ENCODE measurements at regions not wholly inside any gene's neighbourhood (a gene's known extent, or its start where the extent isn't known, plus 50 kb on each side); places are given as distances from the start of the nearest gene placed in this dataset.

- Mint-ChIP-seq H3K36me3 (no peaks in the 10 kb centered on the region), H3K4me3 (no peak overlapping the region), H3K27ac (no peak overlapping the region), H3K27me3 (peaks cover 2% of the 10 kb centered on the region), H3K9me3 (ENCODE audit: low read depth) (no peaks in the 10 kb centered on the region), H3K4me1 (ENCODE audit: low read depth) (no peaks in the 10 kb centered on the region)
Measured at GRCh38 chr7:148472406-148472805, 118.2 kb upstream of the C7orf33 start.

- H3K4me1 Mint-ChIP-seq (ENCODE audit: low read depth) = no peaks in the 10 kb centered on the region
- H3K9me3 Mint-ChIP-seq (ENCODE audit: low read depth) = no peaks in the 10 kb centered on the region
- H3K4me3 Mint-ChIP-seq = no peak overlapping the region
- H3K36me3 Mint-ChIP-seq = no peaks in the 10 kb centered on the region
- H3K27me3 Mint-ChIP-seq = peaks cover 2% of the 10 kb centered on the region
- H3K27ac Mint-ChIP-seq = no peak overlapping the region
Measured at GRCh38 chr7:148473703-148474480, 116.7 kb upstream of the C7orf33 start.

- peaks cover 2% of the 10 kb centered on the region for H3K27me3 Mint-ChIP-seq
- H3K36me3 Mint-ChIP-seq = no peaks in the 10 kb centered on the region
- no peak overlapping the region for H3K27ac Mint-ChIP-seq
- H3K9me3 Mint-ChIP-seq (ENCODE audit: low read depth) = no peaks in the 10 kb centered on the region
- H3K4me1 Mint-ChIP-seq (ENCODE audit: low read depth) = no peaks in the 10 kb centered on the region
- H3K4me3 Mint-ChIP-seq = no peak overlapping the region
Measured at GRCh38 chr7:148474481-148475025, 116.0 kb upstream of the C7orf33 start.

GRCh38 chr7:148478551-148478950, 112.0 kb upstream of the C7orf33 start:
- no peak overlapping the region for H3K27ac Mint-ChIP-seq

GRCh38 chr7:148480479-148481146, 110.0 kb upstream of the C7orf33 start:
- Mint-ChIP-seq H3K9me3 (ENCODE audit: low read depth) (no peaks in the 10 kb centered on the region), H3K36me3 (no peaks in the 10 kb centered on the region), H3K4me3 (no peak overlapping the region), H3K27me3 (no peaks in the 10 kb centered on the region), H3K4me1 (ENCODE audit: low read depth) (no peaks in the 10 kb centered on the region), H3K27ac (no peak overlapping the region)

More at GRCh38 chr7:148478551-148478950, 112.0 kb upstream of the C7orf33 start:
- Mint-ChIP-seq H3K4me1 (ENCODE audit: low read depth) (no peaks in the 10 kb centered on the region), H3K9me3 (ENCODE audit: low read depth) (no peaks in the 10 kb centered on the region), H3K36me3 (no peaks in the 10 kb centered on the region), H3K27me3 (no peaks in the 10 kb centered on the region), H3K4me3 (no peak overlapping the region)

GRCh38 chr7:148481147-148481526, 109.4 kb upstream of the C7orf33 start:
- Mint-ChIP-seq H3K4me3 (no peak overlapping the region), H3K9me3 (ENCODE audit: low read depth) (no peaks in the 10 kb centered on the region), H3K27me3 (no peaks in the 10 kb centered on the region), H3K4me1 (ENCODE audit: low read depth) (no peaks in the 10 kb centered on the region), H3K27ac (no peak overlapping the region), H3K36me3 (no peaks in the 10 kb centered on the region)

- Mint-ChIP-seq H3K36me3 (no peaks in the 10 kb centered on the region), H3K27me3 (no peaks in the 10 kb centered on the region), H3K9me3 (ENCODE audit: low read depth) (no peaks in the 10 kb centered on the region), H3K4me1 (ENCODE audit: low read depth) (no peaks in the 10 kb centered on the region), H3K4me3 (no peak overlapping the region), H3K27ac (no peak overlapping the region)
Measured at GRCh38 chr7:148481971-148482626, 108.5 kb upstream of the C7orf33 start.

GRCh38 chr7:148483515-148484308, 106.9 kb upstream of the C7orf33 start:
- no peaks in the 10 kb centered on the region for H3K27me3 Mint-ChIP-seq
- no peak overlapping the region for H3K27ac Mint-ChIP-seq
- H3K36me3 Mint-ChIP-seq = no peaks in the 10 kb centered on the region
- H3K9me3 Mint-ChIP-seq (ENCODE audit: low read depth) = no peaks in the 10 kb centered on the region
- H3K4me3 Mint-ChIP-seq = no peak overlapping the region
- no peaks in the 10 kb centered on the region for H3K4me1 Mint-ChIP-seq (ENCODE audit: low read depth)

- Mint-ChIP-seq H3K27ac (no peak overlapping the region), H3K4me1 (ENCODE audit: low read depth) (no peaks in the 10 kb centered on the region), H3K4me3 (no peak overlapping the region), H3K36me3 (no peaks in the 10 kb centered on the region), H3K27me3 (no peaks in the 10 kb centered on the region), H3K9me3 (ENCODE audit: low read depth) (no peaks in the 10 kb centered on the region)
Measured at GRCh38 chr7:148484486-148484885, 106.1 kb upstream of the C7orf33 start.

GRCh38 chr7:148485618-148486017, 104.9 kb upstream of the C7orf33 start:
- H3K27me3 Mint-ChIP-seq = no peaks in the 10 kb centered on the region
- no peaks in the 10 kb centered on the region for H3K9me3 Mint-ChIP-seq (ENCODE audit: low read depth)
- no peak overlapping the region for H3K27ac Mint-ChIP-seq
- H3K4me3 Mint-ChIP-seq = no peak overlapping the region
- no peaks in the 10 kb centered on the region for H3K36me3 Mint-ChIP-seq
- no peaks in the 10 kb centered on the region for H3K4me1 Mint-ChIP-seq (ENCODE audit: low read depth)

- Mint-ChIP-seq H3K9me3 (ENCODE audit: low read depth) (no peaks in the 10 kb centered on the region), H3K36me3 (no peaks in the 10 kb centered on the region), H3K4me1 (ENCODE audit: low read depth) (no peaks in the 10 kb centered on the region), H3K27me3 (peaks cover 3% of the 10 kb centered on the region), H3K4me3 (no peak overlapping the region), H3K27ac (no peak overlapping the region)
Measured at GRCh38 chr7:148486937-148487336, 103.6 kb upstream of the C7orf33 start.

GRCh38 chr7:148487912-148488311, 102.7 kb upstream of the C7orf33 start:
- H3K27ac Mint-ChIP-seq = no peak overlapping the region
- no peaks in the 10 kb centered on the region for H3K4me1 Mint-ChIP-seq (ENCODE audit: low read depth)
- H3K27me3 Mint-ChIP-seq = peaks cover 7% of the 10 kb centered on the region
- H3K4me3 Mint-ChIP-seq = no peak overlapping the region
- no peaks in the 10 kb centered on the region for H3K36me3 Mint-ChIP-seq
- no peaks in the 10 kb centered on the region for H3K9me3 Mint-ChIP-seq (ENCODE audit: low read depth)

GRCh38 chr7:148489678-148490077, 100.9 kb upstream of the C7orf33 start:
- H3K4me1 Mint-ChIP-seq (ENCODE audit: low read depth) = no peaks in the 10 kb centered on the region
- no peak overlapping the region for H3K27ac Mint-ChIP-seq
- no peaks in the 10 kb centered on the region for H3K9me3 Mint-ChIP-seq (ENCODE audit: low read depth)
- H3K27me3 Mint-ChIP-seq = peaks cover 11% of the 10 kb centered on the region
- no peaks in the 10 kb centered on the region for H3K36me3 Mint-ChIP-seq
- no peak overlapping the region for H3K4me3 Mint-ChIP-seq

- Mint-ChIP-seq H3K4me1 (ENCODE audit: low read depth) (no peaks in the 10 kb centered on the region), H3K27ac (no peak overlapping the region), H3K4me3 (no peak overlapping the region), H3K9me3 (ENCODE audit: low read depth) (no peaks in the 10 kb centered on the region), H3K36me3 (no peaks in the 10 kb centered on the region), H3K27me3 (peaks cover 11% of the 10 kb centered on the region)
Measured at GRCh38 chr7:148492157-148492860, 98.3 kb upstream of the C7orf33 start.
